KBM-7 (cell line): ENCODE measurements at regions not wholly inside any gene's neighbourhood (a gene's known extent, or its start where the extent isn't known, plus 50 kb on each side); places are given as distances from the start of the nearest gene placed in this dataset.
"Not testable (repeated sequence)": the region's sequence is repeated elsewhere in the genome, so short reads cannot be mapped to it uniquely, and the experiment has no call there.

Source experiments
- DNase-seq: peaks from one replicate; pipeline ENCODE4 v3.0.0-alpha.2; 2015
- in situ Hi-C: fragments of 300-500 bp; cut with MboI; formaldehyde crosslinking; loops from 2 replicates; pipeline ENCODE4 v1.14.3; 2020; ENCODE audit warnings: low sequenced_read_pairs, low pct_unique_long_range_greater_than_20kb, mixed read lengths

GRCh38 chr11:112620621-112621394 lies 340.4 kb upstream of the NCAM1 start:
- no peak for DNase-seq
- in situ Hi-C loops: no loop called here

DNA sequence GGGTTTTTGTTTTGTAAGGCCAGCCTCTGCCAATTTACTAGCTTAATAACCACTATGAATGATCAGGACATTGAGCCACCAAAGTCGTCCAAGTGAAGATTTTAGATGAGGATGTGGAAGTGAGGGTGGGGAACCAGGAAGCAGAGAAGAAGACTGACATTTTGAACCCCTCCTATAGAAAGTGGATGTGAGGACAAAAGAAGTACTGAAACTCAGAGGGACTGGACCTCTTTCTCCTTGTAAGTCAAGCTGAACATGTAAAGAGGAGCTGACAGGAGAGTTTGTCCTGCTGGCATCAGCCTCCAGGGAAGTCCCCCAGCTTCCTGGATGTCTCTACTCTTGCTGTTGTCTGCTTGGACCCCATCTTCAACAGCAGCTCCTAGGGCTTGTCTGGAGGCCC lies 338.2 kb upstream of the NCAM1 start:
- in situ Hi-C loops: no loop called here
- DNase-seq: no peak

- no peak for DNase-seq
- in situ Hi-C loops: no loop called here
Observed at GRCh38 chr11:112624431-112624830, 336.8 kb upstream of the NCAM1 start.

GRCh38 chr11:112624971-112625370 lies 336.2 kb upstream of the NCAM1 start:
- in situ Hi-C loops, DNase-seq: not testable (repeated sequence)

DNA sequence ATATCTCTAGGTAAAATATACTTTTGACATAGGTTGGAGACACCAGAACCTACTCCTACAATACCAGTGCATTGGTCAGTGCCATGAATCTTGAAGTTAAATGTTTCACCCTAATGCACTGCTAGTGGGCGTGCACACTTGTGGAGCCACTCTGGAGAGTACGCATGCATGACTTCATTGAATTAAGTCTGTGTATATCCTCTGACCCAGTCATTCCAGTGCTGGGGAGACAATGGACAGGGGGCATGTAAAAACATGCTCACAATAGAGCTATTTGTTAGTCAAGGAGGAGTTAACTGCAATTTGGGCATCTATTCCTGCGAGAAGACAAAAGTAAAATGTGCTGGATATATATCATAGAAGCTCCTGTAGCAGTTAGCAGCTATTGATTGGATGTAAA lies 335.4 kb upstream of the NCAM1 start:
- in situ Hi-C loops: no loop called here
- DNase-seq: no peak

DNA sequence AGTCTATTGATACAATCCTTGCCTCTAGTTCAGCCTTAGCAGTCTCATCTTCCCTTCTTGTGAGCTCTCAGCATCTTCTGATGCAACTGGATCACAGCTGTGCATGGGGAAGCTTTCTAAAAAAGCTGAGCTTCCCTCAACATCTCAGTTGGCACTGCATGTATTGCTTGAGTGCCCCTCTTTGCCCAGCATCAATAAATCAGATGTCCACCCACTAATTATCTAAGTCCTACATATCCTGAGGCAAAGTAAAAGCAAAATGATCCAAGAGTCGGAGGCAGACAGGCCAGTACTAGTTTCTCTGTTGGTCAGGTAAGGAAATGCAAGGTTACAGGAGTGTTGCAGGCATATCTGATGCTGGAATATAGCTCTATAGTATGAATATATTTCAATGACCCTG lies 334.5 kb upstream of the NCAM1 start:
- in situ Hi-C loops: no loop called here
- DNase-seq: no peak

DNA sequence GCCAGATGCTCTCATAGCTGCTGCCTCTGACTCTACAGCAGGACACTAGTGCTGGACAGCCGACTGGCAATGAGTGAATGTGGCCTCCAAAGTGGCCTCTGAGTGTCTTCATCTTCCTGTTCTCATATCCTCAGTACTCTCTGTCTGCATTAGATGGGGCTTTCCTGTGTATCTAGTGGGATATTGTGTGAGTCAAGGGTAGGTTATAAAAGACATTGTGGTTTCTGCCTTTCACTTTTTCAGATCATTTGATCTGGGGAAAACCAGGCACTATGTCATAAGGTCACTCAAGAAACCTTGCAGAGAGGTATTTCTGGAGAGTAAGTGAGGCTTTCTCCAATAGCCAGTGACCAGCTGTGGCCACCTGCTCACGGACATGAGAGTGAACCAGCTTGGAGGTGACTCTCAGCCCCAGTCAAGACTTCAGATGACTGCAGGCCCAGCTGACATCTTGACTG lies 333.6 kb upstream of the NCAM1 start:
- in situ Hi-C loops: no loop called here
- DNase-seq: no peak

DNA sequence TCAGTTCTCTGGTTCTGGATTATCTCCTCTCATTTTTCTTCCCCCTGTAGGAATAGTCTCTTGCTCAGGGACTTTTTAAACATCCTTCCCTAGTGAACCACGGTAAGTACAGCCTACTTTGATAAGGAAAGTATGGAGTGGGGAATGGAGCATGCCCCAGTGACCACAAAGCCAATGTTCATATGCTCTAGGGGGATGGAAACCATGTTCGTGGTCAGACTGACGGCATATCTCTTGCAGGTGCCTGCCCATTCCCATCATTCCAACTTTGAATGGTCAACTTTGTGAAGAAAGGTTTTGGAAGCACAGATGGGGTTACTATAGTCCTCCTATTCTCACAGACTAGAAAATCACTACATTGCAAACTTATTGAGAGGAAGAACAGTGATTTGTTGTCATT lies 332.5 kb upstream of the NCAM1 start:
- no peak for DNase-seq
- in situ Hi-C loops: no loop called here

- no peak for DNase-seq
- in situ Hi-C loops: no loop called here
Observed at GRCh38 chr11:112630496-112630895, 330.7 kb upstream of the NCAM1 start.

DNA sequence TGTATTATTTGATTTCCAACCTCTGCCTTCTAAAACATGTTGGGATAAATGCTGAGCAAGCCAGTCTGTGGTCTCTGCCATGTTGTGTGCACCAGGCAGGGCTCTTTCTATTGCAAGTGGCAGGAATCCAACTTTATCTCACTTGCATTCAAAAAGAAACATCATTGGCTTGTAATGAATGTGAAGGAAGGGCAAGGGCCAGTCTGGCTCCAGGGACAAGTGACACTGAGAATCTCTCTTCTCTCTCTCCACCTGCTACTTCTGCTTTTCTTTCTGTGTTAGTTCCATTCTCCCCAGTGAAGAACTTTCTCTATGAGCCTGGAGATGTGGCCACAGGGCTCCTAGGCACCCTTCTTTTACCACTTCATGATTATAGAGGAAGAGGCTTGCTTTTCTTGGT lies 329.9 kb upstream of the NCAM1 start:
- no peak for DNase-seq
- in situ Hi-C loops: no loop called here

GRCh38 chr11:112632866-112633505 lies 328.2 kb upstream of the NCAM1 start:
- in situ Hi-C loops: no loop called here
- DNase-seq: no peak

GRCh38 chr11:112634551-112634950 lies 326.7 kb upstream of the NCAM1 start:
- in situ Hi-C loops: no loop called here
- DNase-seq: no peak

DNA sequence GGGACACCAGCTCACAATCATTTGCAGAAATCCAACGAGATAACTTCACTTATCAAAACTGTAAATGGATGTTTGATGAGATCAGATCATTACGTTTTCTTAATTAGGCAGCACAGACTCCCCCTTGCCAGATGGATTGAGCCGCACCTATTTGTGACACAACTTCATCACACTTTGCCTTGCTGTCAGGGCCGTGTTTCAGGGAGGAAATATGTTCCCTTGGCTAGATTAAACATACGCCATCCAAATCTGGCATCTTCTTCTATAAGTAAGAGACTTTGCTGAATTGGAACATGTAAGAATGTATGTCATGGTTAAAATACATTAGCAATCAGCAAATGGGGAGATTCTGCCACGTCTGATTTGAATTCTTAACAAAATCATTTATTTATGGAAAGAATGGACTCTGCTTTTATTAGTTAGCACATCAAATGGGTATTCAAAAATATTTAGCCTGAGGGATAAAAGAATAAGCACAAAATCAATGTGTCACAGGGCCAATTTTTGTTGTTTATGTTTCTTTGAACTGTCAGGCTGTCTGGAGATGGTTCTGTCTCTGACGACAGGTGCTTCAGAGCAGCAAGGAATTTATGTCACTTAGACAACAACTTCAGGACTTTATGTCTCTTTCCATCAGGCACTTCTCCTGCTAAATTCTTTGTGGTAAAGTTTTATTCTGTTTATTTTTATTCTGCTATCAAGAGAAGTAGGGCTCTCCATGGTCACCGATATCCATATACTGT lies 326.1 kb upstream of the NCAM1 start:
- no peak for DNase-seq
- in situ Hi-C loops: no loop called here

GRCh38 chr11:112637076-112637475 lies 324.1 kb upstream of the NCAM1 start:
- in situ Hi-C loops: no loop called here

DNA sequence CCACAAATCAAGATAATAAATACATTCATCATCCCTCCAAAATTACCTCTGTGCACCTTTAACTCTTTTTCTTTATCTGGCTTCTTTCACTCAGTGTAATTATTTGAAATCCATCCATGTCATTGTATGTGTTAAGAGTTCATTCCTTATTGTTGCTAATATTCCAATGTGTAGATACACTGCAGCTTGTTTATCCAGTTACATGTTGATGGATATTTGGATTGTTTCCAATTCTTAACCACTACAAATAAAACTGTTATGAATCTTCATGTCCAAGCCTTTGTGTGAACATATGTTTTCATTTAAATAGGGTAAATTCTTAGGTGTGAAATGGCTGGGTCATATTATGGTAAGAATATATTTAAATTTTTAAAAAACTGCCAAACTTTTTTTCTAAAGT lies 323.3 kb upstream of the NCAM1 start:
- in situ Hi-C loops: no loop called here
- DNase-seq: no peak

More at GRCh38 chr11:112637076-112637475, 324.1 kb upstream of the NCAM1 start:
- DNase-seq: no peak

DNA sequence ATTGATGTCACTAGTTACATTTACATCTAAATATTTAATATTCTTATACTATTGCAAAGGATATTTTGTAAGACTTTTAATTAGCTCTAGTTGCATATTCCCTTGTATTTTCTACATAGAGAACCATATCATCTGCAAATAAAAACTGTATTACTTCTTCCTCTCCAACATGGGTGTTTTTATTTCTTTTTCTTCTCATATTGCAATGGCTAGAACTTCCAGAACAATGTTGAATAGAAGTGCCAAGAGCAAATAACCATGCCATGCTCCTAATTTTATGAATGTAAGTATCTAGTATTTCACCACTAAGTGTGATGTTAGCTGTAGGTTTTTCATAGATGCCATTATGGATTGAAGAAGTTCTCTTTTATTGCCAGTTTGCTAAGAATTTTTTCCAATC lies 321.8 kb upstream of the NCAM1 start:
- in situ Hi-C loops: no loop called here

GRCh38 chr11:112643416-112643815 lies 317.8 kb upstream of the NCAM1 start:
- no peak for DNase-seq
- in situ Hi-C loops: no loop called here

More for the DNA sequence above, 321.8 kb upstream of the NCAM1 start:
- DNase-seq: no peak

- DNase-seq: no peak
- in situ Hi-C loops: no loop called here
Observed at GRCh38 chr11:112644410-112645131, 316.6 kb upstream of the NCAM1 start.

DNA sequence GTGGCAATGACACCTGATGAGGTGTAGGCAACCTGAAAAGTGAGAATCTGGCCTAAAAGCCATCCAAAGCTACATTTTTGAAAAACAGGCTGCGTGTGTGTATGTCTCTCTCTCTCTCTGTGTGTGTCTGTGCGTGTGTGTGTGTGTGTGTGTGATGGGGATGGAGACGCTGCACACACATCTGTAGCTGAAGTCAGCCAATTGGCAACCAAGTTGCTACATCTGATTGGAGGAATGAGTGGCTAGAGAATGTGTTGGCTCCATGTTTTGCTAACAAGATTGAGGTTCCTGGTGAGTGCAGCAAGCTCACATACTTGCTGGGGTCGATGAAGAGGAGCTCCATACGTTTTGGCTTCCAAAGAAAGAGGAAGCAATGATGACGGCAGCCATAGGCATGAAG lies 311.4 kb upstream of the NCAM1 start:
- DNase-seq: no peak
- in situ Hi-C loops: no loop called here

DNA sequence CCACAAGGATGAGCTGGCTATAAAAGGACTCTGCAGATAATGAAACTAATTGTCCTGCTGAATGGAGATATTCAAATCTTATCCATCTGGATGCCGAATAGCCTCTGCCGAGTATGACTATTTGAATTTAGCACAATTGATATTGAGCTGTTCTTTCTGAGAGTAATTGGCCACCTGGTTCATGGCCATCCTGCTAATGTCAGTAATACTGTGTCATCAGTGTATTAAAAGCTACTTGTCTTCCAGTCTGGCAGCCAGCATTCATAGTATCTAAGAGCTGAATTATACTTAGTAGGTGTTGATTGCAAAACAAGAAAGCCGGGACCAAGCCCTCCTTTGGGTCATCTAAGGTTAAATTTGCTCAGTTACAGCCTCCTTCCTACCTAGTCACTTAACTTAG lies 310.7 kb upstream of the NCAM1 start:
- in situ Hi-C loops: no loop called here
- no peak for DNase-seq
